ENCODE measurements at regions not wholly inside any gene's neighbourhood (a gene's known extent, or its start where the extent isn't known, plus 50 kb on each side); places are given as distances from the start of the nearest gene placed in this dataset.

- ChIA-PET POLR2A (no interaction called here), CTCF (no interaction called here)
- H3K4me1 ChIP-seq (ENCODE audit: control insufficient read depth, insufficient read depth, low read length), result no peaks in the 10 kb centered on the region
- no peaks in the 10 kb centered on the region for H3K9me3 ChIP-seq (ENCODE audit: control insufficient read depth, insufficient read depth, low read depth, low read length)
- no peak overlapping the region for H3K4me3 ChIP-seq (ENCODE audit: low read depth in 2 of 2, low read length in 2 of 2)
- no peak overlapping the region for H3K27ac ChIP-seq (ENCODE audit: low read length)
- H3K27me3 ChIP-seq (ENCODE audit: control insufficient read depth, insufficient read depth, low read length), result no peaks in the 10 kb centered on the region
- ATAC-seq (no peak), DNase-seq (ENCODE audit: low read depth, low spot score) (no peak)
- H3K36me3 ChIP-seq (ENCODE audit: control insufficient read depth, insufficient read depth, low read length), result no peaks in the 10 kb centered on the region
- TF ChIP-seq CTCF (IDR thresholded peaks at IDR 0.05) (no peak), POLR2AphosphoS5 (IDR thresholded peaks at IDR 0.05; ENCODE audit: low read depth, low read length) (no peak), SIN3A (IDR thresholded peaks at IDR 0.05; ENCODE audit: borderline replicate concordance, insufficient read depth, low read depth, low read length) (no peak), TCF7L2 (IDR thresholded peaks at IDR 0.05; ENCODE audit: low read depth, low read length) (no peak)
- in situ Hi-C loops (cut with HindIII; ENCODE audit: low pct_unique_long_range_greater_than_20kb, low sequenced_read_pairs), result no loop called here
- BruUV-seq (replicated peaks), result no TSS peak
- intact Hi-C loops (cut with micrococcal nuclease; ENCODE audit: unreplicated experiment), result no loop called here
These were observed 535.0 kb downstream of the TBC1D22A start for GRCh38 chr22:47297261-47298016.

DNA sequence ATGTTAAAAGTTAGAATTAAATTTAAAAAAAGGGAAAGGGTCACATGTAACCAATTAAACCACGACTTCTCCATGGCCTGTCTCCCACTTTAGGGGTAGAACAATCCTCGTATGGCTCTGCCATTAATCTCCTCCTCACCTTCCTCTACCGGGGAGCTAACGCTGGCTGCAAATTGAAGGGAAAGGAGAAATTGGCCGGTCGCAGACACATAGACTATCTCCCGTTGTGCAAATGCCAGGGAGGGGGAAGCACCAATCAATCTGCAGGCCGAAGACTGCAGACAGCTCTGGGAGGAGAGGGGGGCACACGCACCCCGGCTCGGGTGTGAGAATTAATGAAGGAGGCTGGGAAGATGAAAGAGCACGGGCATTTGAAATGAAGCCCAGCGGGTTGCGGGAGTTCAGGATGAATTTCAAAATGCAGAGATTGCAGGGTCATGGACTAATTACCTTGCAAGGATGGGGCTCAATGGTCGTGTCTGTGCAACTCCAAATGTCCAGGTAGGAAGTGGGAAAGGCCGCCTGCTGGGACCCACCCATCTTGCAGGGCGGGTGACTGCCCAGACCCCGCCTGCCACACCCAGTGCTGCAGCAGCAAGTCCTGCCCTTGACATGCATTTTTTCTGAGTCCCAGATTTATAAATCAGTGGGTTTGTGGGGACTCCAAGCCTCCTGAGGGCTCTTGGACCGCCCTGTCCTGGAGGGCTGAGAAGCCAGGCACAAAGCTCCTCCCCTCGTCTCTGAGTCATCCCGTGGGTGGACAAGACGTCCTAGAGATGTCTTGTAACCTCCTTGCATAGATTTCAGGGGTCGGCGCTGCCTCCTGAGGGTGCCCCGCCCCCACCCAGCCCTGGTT, 534.2 kb downstream of the TBC1D22A start:
- DNase-seq (ENCODE audit: low read depth, low spot score) (no peak), ATAC-seq (no peak)
- in situ Hi-C loops (cut with HindIII; ENCODE audit: low pct_unique_long_range_greater_than_20kb, low sequenced_read_pairs) (no loop called here), intact Hi-C loops (cut with micrococcal nuclease; ENCODE audit: unreplicated experiment) (no loop called here)
- Histone ChIP-seq H3K27me3 (ENCODE audit: control insufficient read depth, insufficient read depth, low read length) (no peaks in the 10 kb centered on the region), H3K4me1 (ENCODE audit: control insufficient read depth, insufficient read depth, low read length) (no peaks in the 10 kb centered on the region), H3K36me3 (ENCODE audit: control insufficient read depth, insufficient read depth, low read length) (no peaks in the 10 kb centered on the region), H3K9me3 (ENCODE audit: control insufficient read depth, insufficient read depth, low read depth, low read length) (no peaks in the 10 kb centered on the region), H3K27ac (ENCODE audit: low read length) (no peak overlapping the region), H3K4me3 (ENCODE audit: low read depth in 2 of 2, low read length in 2 of 2) (no peak overlapping the region)
- no TSS peak for BruUV-seq (replicated peaks)
- TF ChIP-seq REST (IDR thresholded peaks at IDR 0.05; ENCODE audit: insufficient read depth in 1 of 2, low read depth in 2 of 2, low read length in 1 of 2) (no peak), CTCF (IDR thresholded peaks at IDR 0.05) (no peak), SIN3A (IDR thresholded peaks at IDR 0.05; ENCODE audit: borderline replicate concordance, insufficient read depth, low read depth, low read length) (no peak), TCF7L2 (IDR thresholded peaks at IDR 0.05; ENCODE audit: low read depth, low read length) (no peak), POLR2AphosphoS5 (IDR thresholded peaks at IDR 0.05; ENCODE audit: low read depth, low read length) (no peak)
- ChIA-PET POLR2A (no interaction called here), CTCF (no interaction called here)

Measured in Panc1 (cell line).